A549 (cell line): ENCODE measurements at regions not wholly inside any gene's neighbourhood (a gene's known extent, or its start where the extent isn't known, plus 50 kb on each side); places are given as distances from the start of the nearest gene placed in this dataset.

Source experiments
- ATAC-seq, 2 experiments: fragments of 200-7000 bp in 1 of 2; fragments of >200 bp in 1 of 2; cut with Nextera tagmentation in 1 of 2; cut with Tn5 transposase in 1 of 2; 3 replicates each; pipeline versions ENCODE4 v1.8.0 to v1.9.1; 2018 to 2020; ENCODE audit warnings: mild to moderate bottlenecking in 1 of 2, moderate library complexity in 1 of 2
- CTCF ChIA-PET: fragments of 300-600 bp; sonication (Branson Sonifier 250); formaldehyde crosslinking; extraction: SDS; loops from one replicate; lab custom pipeline; 2021; ENCODE audit warnings: antibody characterized with exemption, inconsistent platforms; lab: Yijun Ruan, JAX
- POLR2A ChIA-PET: fragments of 350-600 bp; formaldehyde crosslinking; extraction: SDS; loops from one replicate; lab custom pipeline; 2021; ENCODE audit warnings: antibody characterized with exemption, inconsistent platforms; lab: Yijun Ruan, JAX
- DNase-seq, 2 experiments: peaks; one replicate each; pipeline versions ENCODE4 v3.0.0 to v3.0.0-alpha.2; 2011 to 2016; ENCODE audit warnings: low read depth in 1 of 2, low spot score in 1 of 2
- FAIRE-seq: peaks from 2 replicates; lab custom pipeline; 2011; peaks lifted over from hg19 to GRCh38; lab: Jason Lieb, UNC
- H3K27ac ChIP-seq, 2 experiments: fragments of >200 bp; sonication (Bioruptor Twin); formaldehyde crosslinking; 3 replicates each; pipeline ENCODE4 v1.5.1; 2016 to 2017
- H3K4me1 ChIP-seq: fragments of >200 bp; sonication (Bioruptor Twin); formaldehyde crosslinking; 3 replicates; pipeline ENCODE4 v1.6.1; 2016
- H3K4me2 ChIP-seq: fragments of >200 bp; sonication (Bioruptor Twin); formaldehyde crosslinking; 3 replicates; pipeline ENCODE4 v1.6.1; 2016
- H3K4me3 ChIP-seq: fragments of >200 bp; sonication (Bioruptor Twin); formaldehyde crosslinking; 3 replicates; pipeline ENCODE4 v1.5.1; 2016
- H3K9me3 ChIP-seq: fragments of >200 bp; sonication (Bioruptor Twin); formaldehyde crosslinking; 3 replicates; pipeline ENCODE4 v1.6.1; 2016
- ATOH8 ChIP-seq: fragments of 250-450 bp; sonication (Bioruptor Pico); IDR thresholded peaks from 2 replicates; pipeline ENCODE4 v1.5.0; 2020; ENCODE audit warnings: low read depth, mild to moderate bottlenecking, moderate library complexity
- CEBPB ChIP-seq, 2 experiments: fragments of >200 bp in 1 of 2; sonication (Bioruptor Twin) in 1 of 2; formaldehyde crosslinking in 1 of 2; IDR thresholded peaks; 2 replicates each; pipeline ENCODE4 v1.6.1; 2012 to 2016
- CHD2 ChIP-seq: fragments of 150-350 bp; IDR thresholded peaks from 2 replicates; pipeline ENCODE4 v1.6.1; 2014; ENCODE audit warnings: low read length; ENCODE audit not compliant: partially characterized antibody
- EHMT2 ChIP-seq: fragments of 200-600 bp; sonication (generic); IDR thresholded peaks from 2 replicates; pipeline ENCODE4 v1.6.1; 2016; ENCODE audit warnings: antibody characterized with exemption, low read depth, mild to moderate bottlenecking, moderate library complexity
- FOSL2 ChIP-seq, 2 experiments: fragments of 450-650 bp in 1 of 2; fragments of >200 bp in 1 of 2; sonication (Bioruptor Twin) in 1 of 2; formaldehyde crosslinking; IDR thresholded peaks; 2 replicates each; pipeline versions ENCODE4 v1.5.0 to v1.6.1; 2016 to 2020; ENCODE audit warnings: mild to moderate bottlenecking in 1 of 2, moderate library complexity in 1 of 2
- HDAC2 ChIP-seq: fragments of 200-600 bp; sonication (generic); IDR thresholded peaks from 2 replicates; pipeline ENCODE4 v1.6.1; 2016
- HEYL ChIP-seq: fragments of 250-450 bp; sonication (Bioruptor Pico); IDR thresholded peaks from 2 replicates; pipeline ENCODE4 v1.8.0; 2021; ENCODE audit warnings: mild to moderate bottlenecking, moderate library complexity
- JUNB ChIP-seq: fragments of >200 bp; sonication (Bioruptor Twin); formaldehyde crosslinking; IDR thresholded peaks from 2 replicates; pipeline ENCODE4 v1.6.1; 2016
- KDM1A ChIP-seq: fragments of 200-600 bp; sonication (generic); IDR thresholded peaks from 2 replicates; pipeline ENCODE4 v1.6.1; 2016; ENCODE audit warnings: low read depth, mild to moderate bottlenecking
- MAX ChIP-seq: IDR thresholded peaks from 2 replicates; pipeline ENCODE4 v1.6.1; 2012
- POLR2A ChIP-seq: IDR thresholded peaks from 2 replicates; pipeline ENCODE4 v1.6.1; 2012; ENCODE audit warnings: mild to moderate bottlenecking, low read length
- REST ChIP-seq: fragments of 200-600 bp; sonication (generic); IDR thresholded peaks from 2 replicates; pipeline ENCODE4 v1.6.1; 2016; ENCODE audit warnings: antibody characterized with exemption, mild to moderate bottlenecking, moderate library complexity
- SMC3 ChIP-seq: fragments of >200 bp; sonication (Bioruptor Twin); formaldehyde crosslinking; IDR thresholded peaks from 3 replicates; pipeline ENCODE4 v1.6.1; 2018; ENCODE audit warnings: inconsistent platforms
- SREBF2 ChIP-seq: fragments of 450-650 bp; IDR thresholded peaks from 2 replicates; pipeline ENCODE4 v1.6.1; 2014; ENCODE audit warnings: mild to moderate bottlenecking, moderate library complexity
- TP53 ChIP-seq: fragments of 250-450 bp; sonication (Bioruptor Pico); IDR thresholded peaks from 2 replicates; pipeline ENCODE4 v1.5.0; 2021; ENCODE audit warnings: mild to moderate bottlenecking, moderate library complexity
- USF2 ChIP-seq: fragments of 450-650 bp; IDR thresholded peaks from 2 replicates; pipeline ENCODE4 v1.6.1; 2014; ENCODE audit warnings: antibody characterized with exemption
- WGBS: methylation state at CpG from one replicate; pipeline ENCODE4 v1.1.6; 2017; ENCODE audit errors: missing lambda C conversion rate; 5-methylcytosine and 5-hydroxymethylcytosine counted together

- CTCF ChIA-PET, result interaction anchor here (0.9 to 2.7 kb wide), 3 partner anchors 37 to 106 kb away, joined by 3 to 15 read pairs (median 3); no protein-coding TSS in a partner anchor
- no peak for FAIRE-seq
- WGBS, result 84% methylated on average over 13 of the region's 13 CpGs
- Histone ChIP-seq H3K4me2 (no peak overlapping the region), H3K27ac (no peak overlapping the region), H3K4me1 (no peaks in the 10 kb centered on the region), H3K9me3 (no peaks in the 10 kb centered on the region), H3K4me3 (no peak overlapping the region)
- POLR2A ChIA-PET, result no interaction called here
- DNase-seq, result no peak
- no peak; a peak in 2 of 6 replicates for ATAC-seq
- TF ChIP-seq CHD2, result no peak
- TF ChIP-seq TP53 (CRISPR knock-in tag), result no peak
- TF ChIP-seq HEYL, result no peak
- TF ChIP-seq MAX, result no peak
- no peak for TF ChIP-seq CEBPB (IDR thresholded peaks at IDR 0.05)
- TF ChIP-seq SREBF2, result no peak
- no peak for TF ChIP-seq POLR2A
- TF ChIP-seq USF2, result no peak
- no peak for TF ChIP-seq SMC3
- TF ChIP-seq EHMT2, result no peak
- TF ChIP-seq FOSL2 (IDR thresholded peaks at IDR 0.05), result no peak
- TF ChIP-seq FOSL2 (CRISPR knock-in tag; IDR thresholded peaks at IDR 0.05), result no peak
- TF ChIP-seq KDM1A, result no peak
Measured at GRCh38 chr15:100766243-100767000, 113.2 kb upstream of the ALDH1A3 start.

- TF ChIP-seq REST (no peak), JUNB (no peak), HDAC2 (no peak), ATOH8 (CRISPR knock-in tag) (no peak), USF2 (no peak)
- TF ChIP-seq, all 56 proteins: peak for 0
- DNase-seq (no peak), ATAC-seq (no peak), FAIRE-seq (no peak)
- 89% methylated on average over 12 of the region's 14 CpGs for WGBS
- H3K4me1 ChIP-seq, result no peaks in the 10 kb centered on the region
- H3K9me3 ChIP-seq, result no peaks in the 10 kb centered on the region
- H3K4me3 ChIP-seq, result no peak overlapping the region
- no peak overlapping the region for H3K4me2 ChIP-seq
- no peak overlapping the region for H3K27ac ChIP-seq
- POLR2A ChIA-PET, result no interaction called here
- CTCF ChIA-PET, result interaction anchor here (1.1 to 2.7 kb wide), 2 partner anchors 17 to 95 kb away, joined by 3 to 15 read pairs; no protein-coding TSS in a partner anchor
Measured at GRCh38 chr15:100767001-100767825, 112.4 kb upstream of the ALDH1A3 start.
